ENCODE measurements at regions not wholly inside any gene's neighbourhood (a gene's known extent, or its start where the extent isn't known, plus 50 kb on each side); places are given as distances from the start of the nearest gene placed in this dataset.

- TF ChIP-seq RAD21 (IDR thresholded peaks at IDR 0.05) = peak in 1 of 2 donors; percentile 20
- TF ChIP-seq CTCF (IDR thresholded peaks at IDR 0.05; ENCODE audit: low read depth, low read length, missing input control) = no peak
- no peak for TF ChIP-seq GABPA (IDR thresholded peaks at IDR 0.05 in 1 of 2, conservative IDR thresholded peaks at IDR 0.05 in 1 of 2)
- no peak for TF ChIP-seq JUND (IDR thresholded peaks at IDR 0.05)
- TF ChIP-seq SP1 (IDR thresholded peaks at IDR 0.05) = peak; percentile 37
- no peak for TF ChIP-seq TAF1 (conservative IDR thresholded peaks at IDR 0.05)
- TF ChIP-seq MAX (IDR thresholded peaks at IDR 0.05) = no peak
- TF ChIP-seq NR2F2 (IDR thresholded peaks at IDR 0.05) = peak; percentile 49
- no peak for TF ChIP-seq FOXA1 (IDR thresholded peaks at IDR 0.05)
- TF ChIP-seq ATF3 (IDR thresholded peaks at IDR 0.05) = no peak
- TF ChIP-seq EGR1 (IDR thresholded peaks at IDR 0.05; ENCODE audit: low read depth in 2 of 2) = no peak
These were observed 94.5 kb downstream of the MID1IP1 start for GRCh38 chrX:38895775-38896174.
